ENCODE measurements at regions not wholly inside any gene's neighbourhood (a gene's known extent, or its start where the extent isn't known, plus 50 kb on each side); places are given as distances from the start of the nearest gene placed in this dataset.

DNA sequence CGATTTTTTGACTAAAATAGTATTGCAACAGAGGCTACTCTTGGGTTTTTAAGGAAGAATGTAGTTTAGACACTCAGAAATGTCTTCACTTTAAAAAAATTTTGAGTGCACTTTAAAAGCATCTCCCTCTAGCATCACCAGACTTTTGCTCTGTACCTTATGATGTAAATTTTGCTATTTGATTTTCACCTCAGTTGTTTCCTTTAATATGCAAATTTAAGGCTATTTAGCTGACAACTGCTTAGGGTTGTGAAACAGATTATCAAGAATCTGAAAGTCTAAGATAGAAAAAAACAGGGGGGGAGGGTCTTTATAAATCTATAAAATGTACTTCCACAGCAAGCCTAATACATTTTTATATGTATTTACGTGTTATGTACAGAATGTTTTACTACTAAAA lies 92.9 kb upstream of the USP38 start:
- DNase-seq, result no peak
- Histone ChIP-seq H3K9me3 (replicated peaks; ENCODE audit: control insufficient read depth, low read depth, low read length) (no peaks in the 10 kb centered on the region), H3K36me3 (ENCODE audit: control insufficient read depth, insufficient read depth, low read length) (no peaks in the 10 kb centered on the region), H3K4me3 (ENCODE audit: low read length) (no peak overlapping the region), H3K27me3 (ENCODE audit: control insufficient read depth, insufficient read depth, low read length) (no peaks in the 10 kb centered on the region), H3K27ac (ENCODE audit: low read length) (no peak overlapping the region), H3K4me1 (ENCODE audit: control insufficient read depth, insufficient read depth, low read length) (no peaks in the 10 kb centered on the region)
- WGBS (ENCODE audit: insufficient coverage), result no CpG with 5 or more reads among the region's 2 CpGs

GRCh38 chr4:143095447-143095846 lies 89.3 kb upstream of the USP38 start:
- H3K9me3 ChIP-seq (replicated peaks; ENCODE audit: control insufficient read depth, low read depth, low read length), result no peaks in the 10 kb centered on the region
- H3K4me3 ChIP-seq (ENCODE audit: low read length), result no peak overlapping the region
- no peaks in the 10 kb centered on the region for H3K36me3 ChIP-seq (ENCODE audit: control insufficient read depth, insufficient read depth, low read length)
- no CpG with 5 or more reads among the region's 1 CpG for WGBS (ENCODE audit: insufficient coverage)
- no peak overlapping the region for H3K27ac ChIP-seq (ENCODE audit: low read length)
- no peaks in the 10 kb centered on the region for H3K4me1 ChIP-seq (ENCODE audit: control insufficient read depth, insufficient read depth, low read length)
- DNase-seq, result no peak
- no peaks in the 10 kb centered on the region for H3K27me3 ChIP-seq (ENCODE audit: control insufficient read depth, insufficient read depth, low read length)

GRCh38 chr4:143097751-143098150 lies 87.0 kb upstream of the USP38 start:
- Histone ChIP-seq H3K36me3 (ENCODE audit: control insufficient read depth, insufficient read depth, low read length) (no peaks in the 10 kb centered on the region), H3K27ac (ENCODE audit: low read length) (no peak overlapping the region), H3K9me3 (replicated peaks; ENCODE audit: control insufficient read depth, low read depth, low read length) (no peaks in the 10 kb centered on the region), H3K4me1 (ENCODE audit: control insufficient read depth, insufficient read depth, low read length) (no peaks in the 10 kb centered on the region), H3K27me3 (ENCODE audit: control insufficient read depth, insufficient read depth, low read length) (no peaks in the 10 kb centered on the region), H3K4me3 (ENCODE audit: low read length) (no peak overlapping the region)
- 66% methylated on average over 4 of the region's 4 CpGs for WGBS (ENCODE audit: insufficient coverage)
- DNase-seq, result no peak

GRCh38 chr4:143099693-143100092 lies 85.0 kb upstream of the USP38 start:
- Histone ChIP-seq H3K36me3 (ENCODE audit: control insufficient read depth, insufficient read depth, low read length) (no peaks in the 10 kb centered on the region), H3K27me3 (ENCODE audit: control insufficient read depth, insufficient read depth, low read length) (no peaks in the 10 kb centered on the region), H3K27ac (ENCODE audit: low read length) (no peak overlapping the region), H3K4me3 (ENCODE audit: low read length) (no peak overlapping the region), H3K4me1 (ENCODE audit: control insufficient read depth, insufficient read depth, low read length) (no peaks in the 10 kb centered on the region), H3K9me3 (replicated peaks; ENCODE audit: control insufficient read depth, low read depth, low read length) (no peaks in the 10 kb centered on the region)
- no peak for DNase-seq
- WGBS (ENCODE audit: insufficient coverage), result 75% methylated on average over 3 of the region's 3 CpGs

DNA sequence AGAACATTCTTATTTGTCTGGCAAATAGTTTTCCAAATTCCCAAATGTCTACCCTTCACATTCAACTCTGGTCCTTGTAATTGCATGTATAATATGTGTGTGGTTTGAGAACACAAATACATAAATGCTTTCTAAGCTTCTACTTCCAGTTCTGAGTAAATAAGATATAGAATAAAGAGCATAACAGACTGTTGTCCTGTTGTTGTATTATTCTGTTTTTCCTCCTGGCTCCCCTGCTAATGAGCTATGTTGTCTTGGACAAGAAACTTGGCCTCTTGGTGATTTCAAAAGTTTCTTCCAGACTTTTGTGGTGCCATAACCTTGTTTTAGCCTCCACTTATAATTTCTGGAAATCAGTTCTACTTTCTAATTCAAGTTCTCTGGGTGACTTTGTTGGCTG lies 75.3 kb upstream of the USP38 start:
- DNase-seq, result peak; percentile 63
- H3K4me3 ChIP-seq (ENCODE audit: low read length), result no peak overlapping the region
- no peaks in the 10 kb centered on the region for H3K27me3 ChIP-seq (ENCODE audit: control insufficient read depth, insufficient read depth, low read length)
- no peaks in the 10 kb centered on the region for H3K4me1 ChIP-seq (ENCODE audit: control insufficient read depth, insufficient read depth, low read length)
- H3K36me3 ChIP-seq (ENCODE audit: control insufficient read depth, insufficient read depth, low read length), result no peaks in the 10 kb centered on the region
- no peak overlapping the region for H3K27ac ChIP-seq (ENCODE audit: low read length)
- H3K9me3 ChIP-seq (replicated peaks; ENCODE audit: control insufficient read depth, low read depth, low read length), result no peaks in the 10 kb centered on the region

- no peaks in the 10 kb centered on the region for H3K27me3 ChIP-seq (ENCODE audit: control insufficient read depth, insufficient read depth, low read length)
- no CpG with 5 or more reads among the region's 1 CpG for WGBS (ENCODE audit: insufficient coverage)
- H3K9me3 ChIP-seq (replicated peaks; ENCODE audit: control insufficient read depth, low read depth, low read length), result no peaks in the 10 kb centered on the region
- no peak overlapping the region for H3K27ac ChIP-seq (ENCODE audit: low read length)
- H3K36me3 ChIP-seq (ENCODE audit: control insufficient read depth, insufficient read depth, low read length), result no peaks in the 10 kb centered on the region
- no peaks in the 10 kb centered on the region for H3K4me1 ChIP-seq (ENCODE audit: control insufficient read depth, insufficient read depth, low read length)
- DNase-seq, result no peak
- no peak overlapping the region for H3K4me3 ChIP-seq (ENCODE audit: low read length)
Observed at GRCh38 chr4:143118663-143119062, 66.1 kb upstream of the USP38 start.

- H3K4me1 ChIP-seq (ENCODE audit: control insufficient read depth, insufficient read depth, low read length), result no peaks in the 10 kb centered on the region
- H3K9me3 ChIP-seq (replicated peaks; ENCODE audit: control insufficient read depth, low read depth, low read length), result no peaks in the 10 kb centered on the region
- no peaks in the 10 kb centered on the region for H3K27me3 ChIP-seq (ENCODE audit: control insufficient read depth, insufficient read depth, low read length)
- H3K36me3 ChIP-seq (ENCODE audit: control insufficient read depth, insufficient read depth, low read length), result no peaks in the 10 kb centered on the region
- no peak overlapping the region for H3K4me3 ChIP-seq (ENCODE audit: low read length)
- H3K27ac ChIP-seq (ENCODE audit: low read length), result no peak overlapping the region
- no peak for DNase-seq
Observed at GRCh38 chr4:143127621-143128020, 57.1 kb upstream of the USP38 start.

DNA sequence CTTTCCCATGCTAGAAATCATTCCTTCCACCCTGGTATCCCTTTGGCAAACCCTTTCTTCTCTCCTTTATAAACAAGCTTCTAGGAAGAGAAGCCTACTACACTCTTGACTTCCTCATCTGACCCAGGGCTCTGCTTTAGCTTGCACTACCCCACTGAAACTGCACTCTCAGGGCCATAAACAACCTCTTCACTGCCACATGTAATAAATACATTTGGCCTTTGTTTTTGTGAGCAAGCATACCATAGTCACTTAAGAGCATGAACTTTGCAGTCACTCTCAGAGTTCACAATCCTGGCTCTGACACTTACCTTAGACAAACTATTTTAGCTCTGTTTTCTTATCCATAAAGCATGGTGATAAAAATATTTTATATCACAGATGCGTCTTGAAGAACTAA lies 50.7 kb upstream of the USP38 start:
- Histone ChIP-seq H3K9me3 (replicated peaks; ENCODE audit: control insufficient read depth, low read depth, low read length) (no peaks in the 10 kb centered on the region), H3K36me3 (ENCODE audit: control insufficient read depth, insufficient read depth, low read length) (no peaks in the 10 kb centered on the region), H3K4me1 (ENCODE audit: control insufficient read depth, insufficient read depth, low read length) (no peaks in the 10 kb centered on the region), H3K4me3 (ENCODE audit: low read length) (no peak overlapping the region), H3K27me3 (ENCODE audit: control insufficient read depth, insufficient read depth, low read length) (no peaks in the 10 kb centered on the region), H3K27ac (ENCODE audit: low read length) (no peak overlapping the region)
- WGBS (ENCODE audit: insufficient coverage), result no CpG with 5 or more reads among the region's 1 CpG
- no peak for DNase-seq
